ENCODE measurements at regions not wholly inside any gene's neighbourhood (a gene's known extent, or its start where the extent isn't known, plus 50 kb on each side); places are given as distances from the start of the nearest gene placed in this dataset.
"Not testable (repeated sequence)": the region's sequence is repeated elsewhere in the genome, so short reads cannot be mapped to it uniquely, and the experiment has no call there.

GRCh38 chr10:78643513-78643912 is 425.3 kb upstream of the ZMIZ1 start:
- no peak for DNase-seq (ENCODE audit: low read depth, low spot score)

DNA sequence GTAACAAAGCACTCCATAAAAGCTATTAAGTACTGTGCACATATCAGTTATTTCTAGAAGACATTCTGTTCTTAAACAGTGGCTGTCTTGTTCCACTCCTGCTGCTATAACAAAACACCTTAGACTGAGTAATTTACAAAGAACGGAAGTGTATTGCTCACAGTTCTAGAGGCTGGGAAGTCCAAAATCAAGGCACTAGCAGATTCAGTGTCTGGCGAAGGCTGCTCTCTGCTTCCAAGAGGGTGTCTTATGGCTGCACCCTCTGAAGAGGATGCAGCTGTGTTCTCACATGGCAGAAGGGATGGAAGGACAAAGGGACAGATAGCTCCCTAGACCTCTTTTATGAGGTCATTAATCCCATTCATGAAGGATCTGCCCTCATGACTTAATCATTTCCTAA is 424.2 kb upstream of the ZMIZ1 start:
- DNase-seq (ENCODE audit: low read depth, low spot score): no peak

- no peak for DNase-seq (ENCODE audit: low read depth, low spot score)
Measured at GRCh38 chr10:78645169-78645686, 423.5 kb upstream of the ZMIZ1 start.

- DNase-seq (ENCODE audit: low read depth, low spot score): no peak
Measured at GRCh38 chr10:78645975-78646374, 422.8 kb upstream of the ZMIZ1 start.

- peak; percentile 45 for DNase-seq (ENCODE audit: low read depth, low spot score)
Measured at GRCh38 chr10:78648256-78648860, 420.4 kb upstream of the ZMIZ1 start.

DNA sequence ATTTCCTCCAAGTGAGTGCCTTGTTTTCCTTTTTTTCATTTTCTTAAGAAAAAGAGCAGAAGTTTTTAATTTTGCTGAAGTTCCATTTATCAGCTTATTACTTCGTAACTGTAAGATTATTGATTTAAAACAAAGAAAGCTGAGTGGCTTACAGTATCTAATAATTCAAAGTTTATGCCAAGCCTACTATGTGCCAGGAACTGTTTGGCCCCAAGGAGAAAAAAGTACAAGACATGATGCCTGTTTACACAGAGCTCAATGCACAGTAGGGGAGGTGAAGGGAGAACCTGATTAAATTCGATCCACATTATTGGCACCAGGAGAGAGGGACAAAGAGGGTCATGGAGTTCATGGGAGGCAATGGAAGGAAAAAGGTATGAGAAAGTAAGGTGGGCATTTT is 419.3 kb upstream of the ZMIZ1 start:
- DNase-seq (ENCODE audit: low read depth, low spot score): no peak

DNA sequence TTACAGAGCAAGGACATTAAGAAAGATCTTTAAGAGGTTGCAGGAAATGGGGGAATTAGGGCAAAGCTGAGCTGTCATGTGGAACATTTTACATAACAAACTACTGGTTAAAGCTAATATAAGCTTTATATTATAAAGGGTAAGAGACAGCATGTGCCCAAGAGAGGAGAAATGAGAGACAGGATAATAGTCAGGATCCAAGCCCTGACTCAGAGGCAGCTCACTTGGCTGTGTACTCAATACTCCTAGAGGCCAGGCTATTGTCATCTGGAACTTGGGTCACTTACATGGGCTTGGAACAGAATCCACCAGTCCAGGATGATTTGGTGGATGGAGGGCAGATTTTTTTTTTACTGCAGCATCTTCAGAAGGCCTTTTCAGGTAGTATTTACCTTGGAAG is 418.6 kb upstream of the ZMIZ1 start:
- DNase-seq (ENCODE audit: low read depth, low spot score): no peak

DNA sequence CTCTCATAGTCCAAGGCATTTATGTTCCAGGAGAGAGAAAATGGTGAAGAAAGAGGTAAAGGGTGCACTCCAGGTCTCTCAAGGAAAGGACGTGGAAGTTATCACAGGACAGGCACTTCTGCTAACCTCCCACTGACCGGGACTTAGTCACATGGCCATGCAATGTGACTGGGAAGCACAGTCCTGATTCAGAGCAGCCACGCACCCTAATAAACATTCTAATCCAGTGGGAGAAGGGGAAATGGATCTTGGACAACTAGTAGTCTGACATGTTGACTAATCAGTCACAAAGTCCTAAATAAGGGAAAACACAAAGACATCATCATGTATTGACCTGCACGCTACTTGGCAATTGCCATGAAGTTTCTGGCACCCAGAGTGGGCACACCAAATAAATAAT is 417.5 kb upstream of the ZMIZ1 start:
- DNase-seq (ENCODE audit: low read depth, low spot score): no peak

- no peak for DNase-seq (ENCODE audit: low read depth, low spot score)
Measured at GRCh38 chr10:78653555-78653954, 415.2 kb upstream of the ZMIZ1 start.

DNA sequence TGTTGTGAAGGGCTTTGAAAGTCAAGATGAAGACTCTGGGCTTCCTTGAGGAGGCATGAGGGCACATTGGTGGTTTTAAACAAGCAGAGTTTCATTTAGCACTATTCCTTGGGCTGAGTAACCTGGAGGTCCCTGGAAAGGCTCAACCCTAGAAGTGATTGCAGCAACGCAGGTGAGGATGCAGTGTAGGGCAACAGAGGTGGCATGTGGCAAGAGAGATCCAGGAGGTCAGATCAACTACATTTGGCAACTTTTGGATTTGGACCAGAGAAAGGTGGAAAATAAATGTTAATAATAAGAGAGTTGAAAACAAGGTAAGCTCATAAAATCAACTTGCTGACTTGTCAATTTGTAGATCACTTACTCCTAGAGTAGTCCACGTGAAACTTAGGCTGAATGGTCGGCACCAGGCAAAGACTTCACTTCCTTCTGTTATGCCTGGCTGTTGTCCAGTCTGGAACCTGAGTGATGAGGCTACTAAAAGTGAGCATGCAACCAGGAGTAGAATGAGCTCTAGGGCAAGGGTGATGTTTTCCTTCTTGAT is 414.6 kb upstream of the ZMIZ1 start:
- DNase-seq (ENCODE audit: low read depth, low spot score): no peak

GRCh38 chr10:78655979-78656378 is 412.8 kb upstream of the ZMIZ1 start:
- peak; percentile 55 for DNase-seq (ENCODE audit: low read depth, low spot score)

DNA sequence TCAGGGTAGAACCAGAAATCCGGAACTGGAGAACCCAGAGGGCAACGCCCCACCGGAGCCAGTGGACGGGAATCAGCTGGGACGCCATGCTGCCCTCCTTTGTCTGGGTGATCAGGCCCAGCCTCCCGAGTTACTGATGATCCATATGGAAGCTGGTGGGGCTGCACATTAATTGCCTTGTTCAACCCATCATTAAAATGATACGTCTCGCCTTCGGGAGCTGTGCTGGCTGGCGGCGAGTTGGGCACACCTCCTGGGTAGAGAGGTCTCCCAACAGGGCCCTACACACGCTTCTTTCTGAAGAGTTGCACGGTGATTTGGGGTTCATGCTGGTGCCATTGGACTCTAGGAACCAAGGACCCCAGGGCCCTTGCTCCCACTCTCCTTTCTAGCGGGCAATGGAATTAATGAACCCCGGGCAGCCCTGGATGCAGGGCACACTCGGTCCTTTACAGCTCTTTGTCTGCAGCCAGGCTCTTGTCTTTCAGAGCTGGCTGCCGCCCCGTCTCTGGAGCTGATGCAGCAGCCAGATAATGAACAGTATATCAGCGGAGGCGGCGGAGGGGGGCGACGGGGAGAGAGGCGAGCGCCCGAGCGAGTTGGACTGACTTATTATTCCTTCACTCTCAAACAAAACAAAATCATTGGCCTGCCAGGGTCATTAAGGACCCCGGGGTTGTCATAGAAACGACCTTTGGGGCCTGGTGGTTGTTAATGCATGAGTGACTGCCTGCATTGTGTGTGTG is 412.2 kb upstream of the ZMIZ1 start:
- DNase-seq (ENCODE audit: low read depth, low spot score): peak; percentile 69

DNA sequence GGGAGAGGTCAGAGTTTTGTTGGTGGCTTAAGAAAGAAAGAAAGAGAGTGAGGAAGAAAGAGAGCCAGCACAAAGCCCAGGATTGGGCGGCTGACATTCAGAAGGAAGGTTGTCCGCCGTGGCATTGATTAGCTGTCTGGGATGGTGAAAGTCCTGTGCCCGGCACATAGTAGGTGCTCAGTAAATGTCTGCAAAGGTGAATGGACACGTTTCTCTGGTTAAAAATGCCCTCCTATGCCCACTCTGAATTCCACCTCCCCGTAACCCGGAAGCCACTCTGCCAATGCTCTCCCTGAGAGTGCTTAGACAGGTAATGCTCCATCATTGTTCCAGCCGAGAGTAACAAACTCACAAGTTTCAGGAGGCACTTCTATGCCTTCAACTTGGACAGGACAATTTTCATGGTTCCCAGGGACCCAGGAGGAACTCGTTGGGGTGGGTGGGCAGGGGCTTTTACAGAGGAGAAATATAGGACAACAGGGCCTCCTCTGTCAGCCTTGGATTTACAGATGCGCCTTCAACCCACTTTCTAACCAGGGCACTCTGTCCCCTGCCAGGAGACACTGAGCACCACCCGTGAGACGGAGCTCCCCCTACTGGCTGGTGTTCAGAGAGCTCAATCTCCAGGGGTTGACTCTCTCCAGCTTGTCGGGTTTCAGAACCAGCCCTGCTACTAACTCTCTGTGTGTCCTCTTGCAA is 411.5 kb upstream of the ZMIZ1 start:
- peak; percentile 76 for DNase-seq (ENCODE audit: low read depth, low spot score)

GRCh38 chr10:78657862-78658165 is 411.0 kb upstream of the ZMIZ1 start:
- no peak for DNase-seq (ENCODE audit: low read depth, low spot score)

DNA sequence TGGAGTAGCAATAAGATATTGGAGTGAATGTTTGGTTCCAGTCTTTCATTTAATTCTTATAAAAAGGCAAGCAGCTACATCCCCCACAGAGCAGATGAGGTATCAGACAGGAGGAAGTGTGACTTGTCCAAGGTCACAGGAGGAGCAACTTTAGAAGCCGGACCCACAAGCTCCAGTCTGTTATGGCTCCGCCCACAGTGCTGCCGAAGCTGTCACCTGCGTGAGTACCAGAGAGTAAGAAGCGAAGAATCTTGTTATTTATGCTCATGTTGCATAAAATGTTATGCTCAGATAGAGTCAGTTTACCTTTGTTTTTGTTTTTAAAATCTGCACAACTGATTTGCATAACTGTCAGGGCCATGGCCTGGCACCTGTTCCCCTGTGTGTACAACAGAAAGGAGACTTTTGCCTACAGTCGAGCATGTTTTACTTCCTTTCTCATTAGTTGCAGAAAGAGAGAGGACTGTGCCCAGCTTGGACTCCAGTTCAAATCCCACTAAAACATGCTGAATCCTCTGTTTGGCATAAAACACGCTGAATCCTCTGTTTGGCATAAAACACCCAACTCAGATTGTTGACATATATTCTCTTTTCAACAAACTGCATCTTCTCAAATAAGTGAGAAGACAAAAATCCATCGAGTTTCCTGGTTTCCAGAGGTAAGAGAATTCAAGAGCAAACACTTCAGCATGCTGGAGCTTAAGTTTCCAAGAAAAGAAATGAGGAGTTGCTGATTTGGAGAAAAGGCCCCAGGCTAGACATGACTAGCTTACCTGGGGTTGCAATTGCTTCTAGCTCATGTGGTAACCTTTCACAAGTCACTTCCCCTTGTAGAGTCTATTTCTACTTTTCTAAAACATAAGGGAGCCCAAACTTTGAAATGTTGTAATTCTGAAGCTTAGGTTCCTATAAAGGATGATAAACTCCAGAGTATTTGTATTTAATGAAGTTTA is 409.8 kb upstream of the ZMIZ1 start:
- no peak for DNase-seq (ENCODE audit: low read depth, low spot score)

DNA sequence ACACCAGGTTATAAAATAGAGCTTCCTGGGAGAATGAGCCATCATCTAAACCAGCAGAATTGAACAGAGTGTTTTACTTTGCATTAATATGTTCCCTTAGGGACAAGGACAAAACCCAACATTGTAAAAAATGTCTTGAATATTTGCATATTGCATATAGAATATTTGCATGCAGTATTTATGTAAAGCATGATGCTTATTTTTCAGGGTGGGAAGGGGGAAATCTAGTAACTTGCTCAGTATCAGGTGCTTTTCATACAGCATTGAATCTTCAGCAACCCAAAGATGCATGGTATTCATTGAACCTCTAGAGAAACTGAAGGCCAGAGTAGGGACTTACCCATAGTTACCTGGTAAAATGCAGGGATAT is 409.2 kb upstream of the ZMIZ1 start:
- no peak for DNase-seq (ENCODE audit: low read depth, low spot score)

DNA sequence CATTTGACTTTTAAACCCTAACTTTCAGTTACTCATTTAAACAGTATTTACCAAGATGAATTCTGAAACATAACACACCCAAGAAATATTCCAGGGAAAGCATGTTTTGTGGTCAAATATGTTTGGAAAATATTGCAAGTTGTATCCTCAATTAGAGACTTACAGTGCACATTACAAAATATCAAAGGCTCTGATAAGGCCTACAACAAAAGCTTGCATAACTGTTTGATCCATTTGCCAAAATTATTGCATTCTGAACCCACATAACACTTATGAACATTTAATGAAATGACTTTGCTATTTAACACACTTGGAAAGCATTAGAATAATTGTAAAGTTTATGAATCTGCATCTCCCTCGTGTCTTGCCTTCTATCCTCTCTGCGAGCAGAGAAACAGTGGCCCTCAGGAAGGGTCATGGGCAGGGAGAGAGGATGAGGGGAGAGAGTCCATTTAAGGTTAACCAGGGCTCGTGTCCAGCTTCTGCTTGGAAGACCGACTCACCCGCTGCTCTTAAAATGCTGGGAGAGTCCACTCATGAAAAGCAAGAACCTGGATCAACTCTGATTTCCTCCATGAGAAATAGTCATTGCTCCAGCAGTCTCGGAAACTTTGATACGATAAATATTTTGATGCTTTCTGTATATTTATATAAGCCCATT is 408.2 kb upstream of the ZMIZ1 start:
- no peak for DNase-seq (ENCODE audit: low read depth, low spot score)

GRCh38 chr10:78663721-78664120 is 405.0 kb upstream of the ZMIZ1 start:
- DNase-seq (ENCODE audit: low read depth, low spot score): no peak

- DNase-seq (ENCODE audit: low read depth, low spot score): peak; percentile 25
Measured at GRCh38 chr10:78664929-78665553, 403.7 kb upstream of the ZMIZ1 start.

- DNase-seq (ENCODE audit: low read depth, low spot score): peak; percentile 55
Measured at GRCh38 chr10:78672918-78673317, 395.8 kb upstream of the ZMIZ1 start.

DNA sequence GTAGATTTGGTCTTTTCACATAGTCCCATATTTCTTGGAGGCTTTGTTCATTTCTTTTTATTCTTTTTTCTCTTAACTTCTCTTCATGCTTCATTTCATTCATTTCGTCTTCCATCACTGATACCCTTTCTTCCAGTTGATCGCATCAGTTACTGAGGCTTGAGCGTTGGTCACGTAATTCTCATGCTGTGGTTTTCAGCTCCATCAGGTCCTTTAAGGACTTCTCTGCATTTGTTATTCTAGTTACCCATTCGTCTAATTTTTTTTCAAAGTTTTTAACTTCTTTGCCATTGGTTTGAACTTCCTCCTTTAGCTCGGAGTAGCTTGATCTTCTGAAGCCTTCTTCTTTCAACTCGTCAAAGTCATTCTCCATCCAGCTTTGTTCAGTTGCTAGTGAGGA is 387.6 kb upstream of the ZMIZ1 start:
- DNase-seq (ENCODE audit: low read depth, low spot score): not testable (repeated sequence)

Data from astrocyte of the hippocampus (primary cell).